ENCODE measurements at regions not wholly inside any gene's neighbourhood (a gene's known extent, or its start where the extent isn't known, plus 50 kb on each side); places are given as distances from the start of the nearest gene placed in this dataset.

DNA sequence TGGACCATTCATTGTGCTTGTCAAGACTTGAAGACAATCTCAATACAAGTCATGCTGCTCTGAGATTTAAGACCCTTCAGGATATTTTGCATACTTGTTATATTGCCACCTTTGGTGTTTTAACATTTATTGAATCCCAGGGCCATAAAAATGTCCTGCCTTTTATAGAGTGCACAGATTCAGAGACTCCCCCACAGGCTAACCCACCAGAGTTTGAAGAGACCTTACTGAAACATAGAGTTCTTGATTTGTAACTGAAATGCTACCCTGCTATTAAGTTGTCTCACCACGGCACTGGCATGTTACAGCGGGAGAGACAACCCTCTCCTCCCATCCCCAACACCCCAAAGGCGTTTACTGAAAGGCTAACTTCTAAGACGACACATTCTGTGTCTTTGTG is 313.9 kb upstream of the USP24 start:
- H3K4me1 Mint-ChIP-seq, result peaks cover 19% of the 10 kb centered on the region
- no peaks in the 10 kb centered on the region for H3K9me3 Mint-ChIP-seq
- no peak overlapping the region for H3K4me3 Mint-ChIP-seq
- Histone ChIP-seq H3K27me3 (ENCODE audit: control insufficient read depth, insufficient read depth, low read length, poor library complexity, severe bottlenecking) (no peaks in the 10 kb centered on the region), H3K4me1 (ENCODE audit: control insufficient read depth, insufficient read depth, low read length) (no peaks in the 10 kb centered on the region), H3K9me3 (ENCODE audit: control insufficient read depth, low read length) (no peaks in the 10 kb centered on the region), H3K36me3 (ENCODE audit: control insufficient read depth, insufficient read depth, low read length) (no peaks in the 10 kb centered on the region), H3K9ac (ENCODE audit: extremely low read depth, low read length, poor library complexity, severe bottlenecking) (no peak overlapping the region), H3K4me3 (ENCODE audit: low read length) (no peak overlapping the region), H3K27ac (ENCODE audit: low read depth, low read length) (no peak overlapping the region)
- H3K27me3 Mint-ChIP-seq (ENCODE audit: insufficient read depth), result peaks cover 18% of the 10 kb centered on the region
- H3K27ac Mint-ChIP-seq, result no peak overlapping the region
- WGBS, 2 experiments (ENCODE audit: insufficient coverage in 1 of 2, insufficient read length in 1 of 2), result 100% methylated on average over 3 of the region's 4 CpGs; no CpG with 5 or more reads in 1 of the 2 experiments
- H3K36me3 Mint-ChIP-seq (ENCODE audit: low read depth), result no peaks in the 10 kb centered on the region
- TF ChIP-seq, protein P1, sequence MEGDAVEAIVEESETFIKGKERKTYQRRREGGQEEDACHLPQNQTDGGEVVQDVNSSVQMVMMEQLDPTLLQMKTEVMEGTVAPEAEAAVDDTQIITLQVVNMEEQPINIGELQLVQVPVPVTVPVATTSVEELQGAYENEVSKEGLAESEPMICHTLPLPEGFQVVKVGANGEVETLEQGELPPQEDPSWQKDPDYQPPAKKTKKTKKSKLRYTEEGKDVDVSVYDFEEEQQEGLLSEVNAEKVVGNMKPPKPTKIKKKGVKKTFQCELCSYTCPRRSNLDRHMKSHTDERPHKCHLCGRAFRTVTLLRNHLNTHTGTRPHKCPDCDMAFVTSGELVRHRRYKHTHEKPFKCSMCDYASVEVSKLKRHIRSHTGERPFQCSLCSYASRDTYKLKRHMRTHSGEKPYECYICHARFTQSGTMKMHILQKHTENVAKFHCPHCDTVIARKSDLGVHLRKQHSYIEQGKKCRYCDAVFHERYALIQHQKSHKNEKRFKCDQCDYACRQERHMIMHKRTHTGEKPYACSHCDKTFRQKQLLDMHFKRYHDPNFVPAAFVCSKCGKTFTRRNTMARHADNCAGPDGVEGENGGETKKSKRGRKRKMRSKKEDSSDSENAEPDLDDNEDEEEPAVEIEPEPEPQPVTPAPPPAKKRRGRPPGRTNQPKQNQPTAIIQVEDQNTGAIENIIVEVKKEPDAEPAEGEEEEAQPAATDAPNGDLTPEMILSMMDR (conservative IDR thresholded peaks at IDR 0.05), result no peak
- DNase-seq, result no peak

GRCh38 chr1:55527831-55528230 is 312.7 kb upstream of the USP24 start:
- Histone ChIP-seq H3K27ac (ENCODE audit: low read depth, low read length) (no peak overlapping the region), H3K9me3 (ENCODE audit: control insufficient read depth, low read length) (no peaks in the 10 kb centered on the region), H3K4me3 (ENCODE audit: low read length) (no peak overlapping the region), H3K27me3 (ENCODE audit: control insufficient read depth, insufficient read depth, low read length, poor library complexity, severe bottlenecking) (no peaks in the 10 kb centered on the region), H3K36me3 (ENCODE audit: control insufficient read depth, insufficient read depth, low read length) (no peaks in the 10 kb centered on the region), H3K4me1 (ENCODE audit: control insufficient read depth, insufficient read depth, low read length) (no peaks in the 10 kb centered on the region), H3K9ac (ENCODE audit: extremely low read depth, low read length, poor library complexity, severe bottlenecking) (no peak overlapping the region)
- no peaks in the 10 kb centered on the region for H3K9me3 Mint-ChIP-seq
- peaks cover 20% of the 10 kb centered on the region for H3K27me3 Mint-ChIP-seq (ENCODE audit: insufficient read depth)
- H3K36me3 Mint-ChIP-seq (ENCODE audit: low read depth), result no peaks in the 10 kb centered on the region
- TF ChIP-seq, protein P1 (conservative IDR thresholded peaks at IDR 0.05), result no peak
- no peak overlapping the region for H3K27ac Mint-ChIP-seq
- no peak overlapping the region for H3K4me3 Mint-ChIP-seq
- H3K4me1 Mint-ChIP-seq, result peaks cover 19% of the 10 kb centered on the region
- WGBS, 2 experiments (ENCODE audit: insufficient coverage in 1 of 2, insufficient read length in 1 of 2), result 95 to 100% methylated on average over 1 of the region's 1 CpG
- DNase-seq, result no peak

- DNase-seq, result no peak
- Histone ChIP-seq H3K27me3 (ENCODE audit: control insufficient read depth, insufficient read depth, low read length, poor library complexity, severe bottlenecking) (no peaks in the 10 kb centered on the region), H3K36me3 (ENCODE audit: control insufficient read depth, insufficient read depth, low read length) (no peaks in the 10 kb centered on the region), H3K9me3 (ENCODE audit: control insufficient read depth, low read length) (no peaks in the 10 kb centered on the region), H3K9ac (ENCODE audit: extremely low read depth, low read length, poor library complexity, severe bottlenecking) (no peak overlapping the region), H3K4me1 (ENCODE audit: control insufficient read depth, insufficient read depth, low read length) (no peaks in the 10 kb centered on the region), H3K27ac (ENCODE audit: low read depth, low read length) (no peak overlapping the region), H3K4me3 (ENCODE audit: low read length) (no peak overlapping the region)
- TF ChIP-seq, protein P1 (conservative IDR thresholded peaks at IDR 0.05), result no peak
- Mint-ChIP-seq H3K27me3 (ENCODE audit: insufficient read depth) (peaks cover 20% of the 10 kb centered on the region), H3K27ac (no peak overlapping the region), H3K4me1 (peaks cover 19% of the 10 kb centered on the region), H3K4me3 (no peak overlapping the region), H3K36me3 (ENCODE audit: low read depth) (no peaks in the 10 kb centered on the region), H3K9me3 (no peaks in the 10 kb centered on the region)
- WGBS, 2 experiments (ENCODE audit: insufficient coverage in 1 of 2, insufficient read length in 1 of 2), result 89 to 93% methylated on average over 3 of the region's 3 CpGs
Observed at GRCh38 chr1:55526716-55527115, 311.6 kb upstream of the USP24 start.

All from endodermal cell (in vitro differentiated cells).